Fibroblast of lung (primary cell): ENCODE measurements at regions not wholly inside any gene's neighbourhood (a gene's known extent, or its start where the extent isn't known, plus 50 kb on each side); places are given as distances from the start of the nearest gene placed in this dataset.

Source experiments
- DNase-seq, 2 donors: peaks; one replicate each; pipeline versions ENCODE4 v3.0.0 to v3.0.0-alpha.2; 2010; ENCODE audit warnings: low read depth in 2 of 2
- H2AFZ ChIP-seq: 2 replicates; pipeline ENCODE4 v1.5.1; 2012; ENCODE audit warnings: low read length, control low read depth, inconsistent platforms
- H3K27ac ChIP-seq: 2 replicates; pipeline ENCODE4 v1.5.1; 2011; ENCODE audit warnings: low read length, control low read depth; ENCODE audit not compliant: insufficient read depth
- H3K27me3 ChIP-seq: 2 replicates; pipeline ENCODE4 v1.5.1; 2011; ENCODE audit warnings: mild to moderate bottlenecking, low read length; ENCODE audit not compliant: control insufficient read depth, insufficient read depth
- H3K36me3 ChIP-seq: 2 replicates; pipeline ENCODE4 v1.5.1; 2011; ENCODE audit warnings: low read length; ENCODE audit not compliant: control insufficient read depth, insufficient read depth
- H3K4me1 ChIP-seq: 2 replicates; pipeline ENCODE4 v1.5.1; 2011; ENCODE audit warnings: low read length; ENCODE audit not compliant: control insufficient read depth, insufficient read depth; ENCODE audit errors: extremely low read depth
- H3K4me2 ChIP-seq: 2 replicates; pipeline ENCODE4 v1.5.1; 2011; ENCODE audit warnings: low read length, control low read depth; ENCODE audit not compliant: insufficient read depth; ENCODE audit errors: extremely low read depth
- H3K4me3 ChIP-seq, 4 experiments: fragments of 200-600 bp in 1 of 4; sonication (generic) in 1 of 4; replicated peaks in 1 of 4; 2 replicates each; pipeline ENCODE4 v1.5.1; 2011 to 2016; ENCODE audit warnings: low read length in 4 of 4, low read depth in 3 of 4, mild to moderate bottlenecking in 3 of 4, control low read depth in 2 of 4, inconsistent platforms in 1 of 4, mixed read lengths in 1 of 4; ENCODE audit not compliant: insufficient read depth in 1 of 4; ENCODE audit errors: control extremely low read depth in 1 of 4
- H3K79me2 ChIP-seq: 2 replicates; pipeline ENCODE4 v1.5.1; 2012; ENCODE audit warnings: mild to moderate bottlenecking, low read length, inconsistent platforms; ENCODE audit not compliant: control insufficient read depth, insufficient read depth
- H3K9ac ChIP-seq: 2 replicates; pipeline ENCODE4 v1.5.1; 2011; ENCODE audit warnings: mild to moderate bottlenecking, low read length, control low read depth; ENCODE audit not compliant: insufficient read depth
- H3K9me3 ChIP-seq: 2 replicates; pipeline ENCODE4 v1.5.1; 2012; ENCODE audit warnings: low read depth, low read length; ENCODE audit not compliant: control insufficient read depth, insufficient read depth
- H4K20me1 ChIP-seq: 2 replicates; pipeline ENCODE4 v1.5.1; 2011; ENCODE audit warnings: low read length; ENCODE audit not compliant: control insufficient read depth, insufficient read depth; ENCODE audit errors: extremely low read depth
- EZH2 ChIP-seq: IDR thresholded peaks from 2 replicates; pipeline ENCODE4 v1.5.1; 2012; ENCODE audit warnings: low read length, control low read depth, mild to moderate bottlenecking; ENCODE audit errors: missing control alignments
- TF ChIP-seq, protein P1 (sequence below), 2 donors: IDR thresholded peaks in 1 of 2; conservative IDR thresholded peaks in 1 of 2; 1 replicate in 1 of 2; 2 replicates in 1 of 2; pipeline ENCODE4 v1.5.1; 2011 to 2012; ENCODE audit warnings: low read length in 2 of 2, control low read depth in 1 of 2, inconsistent platforms in 1 of 2, low read depth in 1 of 2, mild to moderate bottlenecking in 1 of 2

DNA sequence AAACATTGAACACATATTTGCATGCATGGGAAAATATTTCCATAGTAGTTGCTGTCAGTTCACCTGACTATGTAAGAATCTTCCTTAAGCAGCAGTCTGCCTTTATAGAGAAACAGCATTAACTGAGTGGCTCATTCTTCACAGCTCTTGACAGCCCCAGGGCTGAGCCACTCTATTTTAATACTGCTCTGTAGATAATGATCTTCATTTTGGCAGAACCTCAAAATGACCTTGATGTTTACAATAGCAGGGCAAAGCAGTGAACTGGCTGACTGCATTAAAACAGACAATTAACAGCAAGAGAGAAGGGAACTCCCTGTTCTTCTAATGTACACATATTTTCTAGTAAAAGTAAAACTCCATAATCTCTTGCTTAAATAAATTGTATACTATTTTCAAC lies 580.6 kb upstream of the SOX11 start:
- Histone ChIP-seq H4K20me1 (no peaks in the 10 kb centered on the region), H3K9ac (no peak overlapping the region), H3K27me3 (no peaks in the 10 kb centered on the region), H3K4me2 (no peak overlapping the region), H2AFZ (no peak overlapping the region), H3K4me3 (no peak overlapping the region), H3K27ac (no peak overlapping the region), H3K36me3 (no peaks in the 10 kb centered on the region), H3K9me3 (no peaks in the 10 kb centered on the region), H3K79me2 (no peaks in the 10 kb centered on the region), H3K4me1 (no peaks in the 10 kb centered on the region)
- TF ChIP-seq EZH2, result no peak
- TF ChIP-seq, protein P1, sequence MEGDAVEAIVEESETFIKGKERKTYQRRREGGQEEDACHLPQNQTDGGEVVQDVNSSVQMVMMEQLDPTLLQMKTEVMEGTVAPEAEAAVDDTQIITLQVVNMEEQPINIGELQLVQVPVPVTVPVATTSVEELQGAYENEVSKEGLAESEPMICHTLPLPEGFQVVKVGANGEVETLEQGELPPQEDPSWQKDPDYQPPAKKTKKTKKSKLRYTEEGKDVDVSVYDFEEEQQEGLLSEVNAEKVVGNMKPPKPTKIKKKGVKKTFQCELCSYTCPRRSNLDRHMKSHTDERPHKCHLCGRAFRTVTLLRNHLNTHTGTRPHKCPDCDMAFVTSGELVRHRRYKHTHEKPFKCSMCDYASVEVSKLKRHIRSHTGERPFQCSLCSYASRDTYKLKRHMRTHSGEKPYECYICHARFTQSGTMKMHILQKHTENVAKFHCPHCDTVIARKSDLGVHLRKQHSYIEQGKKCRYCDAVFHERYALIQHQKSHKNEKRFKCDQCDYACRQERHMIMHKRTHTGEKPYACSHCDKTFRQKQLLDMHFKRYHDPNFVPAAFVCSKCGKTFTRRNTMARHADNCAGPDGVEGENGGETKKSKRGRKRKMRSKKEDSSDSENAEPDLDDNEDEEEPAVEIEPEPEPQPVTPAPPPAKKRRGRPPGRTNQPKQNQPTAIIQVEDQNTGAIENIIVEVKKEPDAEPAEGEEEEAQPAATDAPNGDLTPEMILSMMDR (conservative IDR thresholded peaks at IDR 0.05 in 1 of 2, IDR thresholded peaks at IDR 0.05 in 1 of 2; ENCODE audit: low read depth in 1 of 2, low read length in 2 of 2), result no peak
- no peak for DNase-seq

DNA sequence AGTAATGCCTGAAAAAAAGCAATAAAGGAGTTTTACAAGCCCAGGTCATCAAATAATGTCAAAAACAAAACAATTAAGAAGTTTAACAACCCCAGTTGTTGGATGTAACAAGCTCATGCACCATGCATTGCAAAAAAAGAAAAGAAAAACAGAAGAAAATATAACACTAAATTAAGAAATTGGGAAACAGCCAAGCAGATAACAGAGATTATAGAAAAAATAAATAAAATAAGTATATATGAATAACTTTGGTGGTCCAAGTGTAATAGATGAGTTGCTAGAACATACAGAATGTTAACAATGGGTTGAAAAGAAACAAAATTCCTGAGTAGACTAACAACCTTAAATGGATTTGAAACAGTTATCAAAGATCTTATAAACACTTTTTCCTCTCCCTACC lies 573.1 kb upstream of the SOX11 start:
- no peaks in the 10 kb centered on the region for H3K79me2 ChIP-seq
- no peak overlapping the region for H3K9ac ChIP-seq
- H3K27ac ChIP-seq, result no peak overlapping the region
- H3K27me3 ChIP-seq, result no peaks in the 10 kb centered on the region
- no peaks in the 10 kb centered on the region for H3K9me3 ChIP-seq
- TF ChIP-seq, protein P1 (conservative IDR thresholded peaks at IDR 0.05 in 1 of 2, IDR thresholded peaks at IDR 0.05 in 1 of 2; ENCODE audit: low read depth in 1 of 2, low read length in 2 of 2), result no peak
- no peak for TF ChIP-seq EZH2
- no peaks in the 10 kb centered on the region for H3K36me3 ChIP-seq
- no peak for DNase-seq
- H3K4me1 ChIP-seq, result no peaks in the 10 kb centered on the region
- no peak overlapping the region for H3K4me3 ChIP-seq
- no peaks in the 10 kb centered on the region for H4K20me1 ChIP-seq
- no peak overlapping the region for H2AFZ ChIP-seq
- H3K4me2 ChIP-seq, result no peak overlapping the region

DNA sequence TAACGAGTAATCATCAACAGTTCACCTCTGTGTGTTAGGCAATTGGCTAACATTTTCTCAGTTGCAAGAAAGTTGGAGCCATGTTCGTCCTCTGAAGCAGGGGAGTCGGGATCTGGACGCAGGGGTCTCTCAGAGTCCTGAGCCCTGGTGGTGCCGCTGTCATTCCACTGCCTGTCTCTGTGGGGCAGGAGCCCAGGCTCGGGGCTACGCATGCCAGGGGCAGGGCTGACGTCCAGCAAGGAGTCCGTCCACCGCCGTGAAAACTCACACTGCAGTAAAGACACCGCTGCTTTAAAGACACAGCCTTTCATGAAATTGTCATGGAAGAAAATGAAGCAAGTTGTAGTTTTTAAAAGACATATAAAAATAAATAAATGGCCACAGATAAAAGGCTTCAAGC lies 571.1 kb upstream of the SOX11 start:
- H3K4me2 ChIP-seq, result no peak overlapping the region
- H3K79me2 ChIP-seq, result no peaks in the 10 kb centered on the region
- DNase-seq, result no peak
- no peak overlapping the region for H3K9ac ChIP-seq
- H3K27ac ChIP-seq, result no peak overlapping the region
- no peaks in the 10 kb centered on the region for H3K9me3 ChIP-seq
- H3K4me1 ChIP-seq, result no peaks in the 10 kb centered on the region
- H3K36me3 ChIP-seq, result no peaks in the 10 kb centered on the region
- H4K20me1 ChIP-seq, result no peaks in the 10 kb centered on the region
- no peak for TF ChIP-seq EZH2
- TF ChIP-seq, protein P1 (conservative IDR thresholded peaks at IDR 0.05 in 1 of 2, IDR thresholded peaks at IDR 0.05 in 1 of 2; ENCODE audit: low read depth in 1 of 2, low read length in 2 of 2), result no peak
- H3K4me3 ChIP-seq, result no peak overlapping the region
- no peak overlapping the region for H2AFZ ChIP-seq
- no peaks in the 10 kb centered on the region for H3K27me3 ChIP-seq
